ENCODE measurements at regions not wholly inside any gene's neighbourhood (a gene's known extent, or its start where the extent isn't known, plus 50 kb on each side); places are given as distances from the start of the nearest gene placed in this dataset.

DNA sequence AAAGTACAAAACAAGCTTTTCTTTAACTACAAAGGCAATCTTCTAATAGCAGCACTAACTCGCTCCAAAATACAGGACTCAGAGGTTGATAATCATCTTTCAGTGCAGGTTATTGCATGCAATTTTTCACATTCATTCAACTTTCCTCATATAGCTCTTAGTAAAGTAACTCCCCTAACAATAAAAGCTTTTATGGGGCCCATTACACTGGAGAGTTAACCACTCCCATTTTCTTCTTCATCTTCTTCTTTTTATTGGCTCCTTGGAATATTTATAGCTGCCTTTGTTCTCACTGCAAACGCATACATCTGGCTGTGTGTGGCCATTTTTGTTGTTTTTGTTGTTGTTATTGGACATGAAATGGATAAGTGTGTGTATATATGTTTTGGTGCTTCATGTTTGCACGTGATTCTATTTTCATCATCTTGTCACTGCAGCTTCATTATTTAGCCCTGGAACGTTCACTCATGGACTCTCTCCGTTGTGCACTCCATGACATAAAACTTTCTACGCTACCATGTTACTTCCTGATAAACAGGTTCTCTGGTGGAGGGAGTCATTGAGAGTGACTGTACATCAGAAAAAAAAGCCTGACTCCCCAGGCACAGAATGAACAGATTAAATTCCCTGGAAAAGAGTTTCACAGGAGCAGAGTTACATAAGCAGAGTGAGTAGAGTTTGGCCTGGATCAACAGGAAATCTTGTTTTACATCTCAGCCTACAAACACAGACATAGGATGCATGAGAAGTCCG lies 236.4 kb upstream of the SP4 start:
- H3K27ac ChIP-seq (ENCODE audit: insufficient read depth, low read depth, low read length), result no peak overlapping the region
- FAIRE-seq, result no peak
- H3K4me3 ChIP-seq (replicated peaks in 1 of 3; ENCODE audit: insufficient read depth in 1 of 3, low read depth in 1 of 3, low read length in 3 of 3), result no peak overlapping the region
- DNase-seq (ENCODE audit: low read depth, low spot score), result no peak
- ChIA-PET CTCF (no interaction called here), POLR2A (no interaction called here)
- no peaks in the 10 kb centered on the region for H3K79me2 ChIP-seq (ENCODE audit: control insufficient read depth, insufficient read depth, low read length)
- H3K9me1 ChIP-seq (replicated peaks; ENCODE audit: control insufficient read depth, extremely low read depth, insufficient read depth, low read length), result no peaks in the 10 kb centered on the region
- H3K36me3 ChIP-seq (ENCODE audit: control insufficient read depth in 2 of 2, extremely low read depth in 1 of 2, insufficient read depth in 2 of 2, low read length in 2 of 2), result no peaks in the 10 kb centered on the region
- no peaks in the 10 kb centered on the region for H4K20me1 ChIP-seq (replicated peaks; ENCODE audit: control insufficient read depth, extremely low read depth, insufficient read depth, low read length)
- dilution Hi-C loops (cut with MboI; ENCODE audit: extremely low pct_ligation_motif_present, low sequenced_read_pairs) (no loop called here), intact Hi-C loops (cut with micrococcal nuclease) (no loop called here)
- no peaks in the 10 kb centered on the region for H3K27me3 ChIP-seq (ENCODE audit: control insufficient read depth in 2 of 2, insufficient read depth in 2 of 2, low read length in 2 of 2)
- TF ChIP-seq GATA2 (IDR thresholded peaks at IDR 0.05; ENCODE audit: insufficient read depth, insufficient read length, low read depth, low read length), result no peak
- no peak for TF ChIP-seq EZH2 (IDR thresholded peaks at IDR 0.05; ENCODE audit: borderline replicate concordance, low read depth, low read length, severe bottlenecking)
- TF ChIP-seq MYC (IDR thresholded peaks at IDR 0.05; ENCODE audit: low read depth, low read length), result no peak
- no peak for TF ChIP-seq JUN (IDR thresholded peaks at IDR 0.05; ENCODE audit: borderline replicate concordance, insufficient read depth, insufficient read length, low read depth)
- no peak for TF ChIP-seq POLR2AphosphoS5 (IDR thresholded peaks at IDR 0.05; ENCODE audit: insufficient read depth, low read depth, low read length)
- TF ChIP-seq, protein P1, sequence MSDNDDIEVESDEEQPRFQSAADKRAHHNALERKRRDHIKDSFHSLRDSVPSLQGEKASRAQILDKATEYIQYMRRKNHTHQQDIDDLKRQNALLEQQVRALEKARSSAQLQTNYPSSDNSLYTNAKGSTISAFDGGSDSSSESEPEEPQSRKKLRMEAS (IDR thresholded peaks at IDR 0.05; ENCODE audit: insufficient read depth, insufficient read length), result no peak
- TF ChIP-seq POLR2A (IDR thresholded peaks at IDR 0.05; ENCODE audit: low read depth, low read length), result no peak
- TF ChIP-seq, protein P2, sequence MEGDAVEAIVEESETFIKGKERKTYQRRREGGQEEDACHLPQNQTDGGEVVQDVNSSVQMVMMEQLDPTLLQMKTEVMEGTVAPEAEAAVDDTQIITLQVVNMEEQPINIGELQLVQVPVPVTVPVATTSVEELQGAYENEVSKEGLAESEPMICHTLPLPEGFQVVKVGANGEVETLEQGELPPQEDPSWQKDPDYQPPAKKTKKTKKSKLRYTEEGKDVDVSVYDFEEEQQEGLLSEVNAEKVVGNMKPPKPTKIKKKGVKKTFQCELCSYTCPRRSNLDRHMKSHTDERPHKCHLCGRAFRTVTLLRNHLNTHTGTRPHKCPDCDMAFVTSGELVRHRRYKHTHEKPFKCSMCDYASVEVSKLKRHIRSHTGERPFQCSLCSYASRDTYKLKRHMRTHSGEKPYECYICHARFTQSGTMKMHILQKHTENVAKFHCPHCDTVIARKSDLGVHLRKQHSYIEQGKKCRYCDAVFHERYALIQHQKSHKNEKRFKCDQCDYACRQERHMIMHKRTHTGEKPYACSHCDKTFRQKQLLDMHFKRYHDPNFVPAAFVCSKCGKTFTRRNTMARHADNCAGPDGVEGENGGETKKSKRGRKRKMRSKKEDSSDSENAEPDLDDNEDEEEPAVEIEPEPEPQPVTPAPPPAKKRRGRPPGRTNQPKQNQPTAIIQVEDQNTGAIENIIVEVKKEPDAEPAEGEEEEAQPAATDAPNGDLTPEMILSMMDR (IDR thresholded peaks at IDR 0.05; ENCODE audit: extremely low read depth in 1 of 2, insufficient read depth in 1 of 2, low read depth in 1 of 2, low read length in 2 of 2), result no peak
- no peak for TF ChIP-seq FOS (IDR thresholded peaks at IDR 0.05; ENCODE audit: borderline replicate concordance, insufficient read depth, low read length)
- H3K4me1 ChIP-seq (ENCODE audit: control insufficient read depth, extremely low read depth, insufficient read depth, low read length), result no peaks in the 10 kb centered on the region
- H3K4me2 ChIP-seq (ENCODE audit: insufficient read depth, low read length), result no peak overlapping the region
- H3K9ac ChIP-seq (replicated peaks; ENCODE audit: extremely low read depth, insufficient read depth, low read length), result no peak overlapping the region
- no TSS peak for BruUV-seq (replicated peaks)
- H3K9me3 ChIP-seq (replicated peaks; ENCODE audit: control insufficient read depth, insufficient read depth, low read length), result no peaks in the 10 kb centered on the region
- no peak overlapping the region for H2AFZ ChIP-seq (ENCODE audit: low read depth, low read length)

Data from endothelial cell of umbilical vein (primary cell).